ENCODE measurements at regions not wholly inside any gene's neighbourhood (a gene's known extent, or its start where the extent isn't known, plus 50 kb on each side); places are given as distances from the start of the nearest gene placed in this dataset.

GRCh38 chr7:54643064-54643463 is 100.9 kb downstream of the VSTM2A start:
- TF ChIP-seq CHD4 (IDR thresholded peaks at IDR 0.05) (no peak), BCL3 (IDR thresholded peaks at IDR 0.05; ENCODE audit: borderline replicate concordance, insufficient read depth, low read depth, low read length, poor library complexity, severe bottlenecking) (no peak), ZNF622 (IDR thresholded peaks at IDR 0.05) (no peak), HDAC6 (IDR thresholded peaks at IDR 0.05; ENCODE audit: unreplicated experiment) (no peak), BMI1 (IDR thresholded peaks at IDR 0.05; ENCODE audit: borderline replicate concordance) (no peak), BACH1 (IDR thresholded peaks at IDR 0.05; ENCODE audit: borderline replicate concordance) (no peak), SMAD5 (IDR thresholded peaks at IDR 0.05; ENCODE audit: low read depth) (no peak)
- H3K79me2 ChIP-seq (ENCODE audit: control insufficient read depth, insufficient read depth, low read length) = no peaks in the 10 kb centered on the region
- no peak overlapping the region for H3K4me3 ChIP-seq
- WGBS (ENCODE audit: insufficient coverage, insufficient replicate concordance, low lambda C conversion rate, missing lambda C conversion rate) = 0% methylated on average over 6 of the region's 6 CpGs
- ChIA-PET RAD21 (ENCODE audit: unreplicated experiment) (no interaction called here), SMC1A (ENCODE audit: uncharacterized antibody, unreplicated experiment) (no interaction called here), CTCF (no interaction called here), POLR2A (no interaction called here)
- H3K9me3 ChIP-seq (replicated peaks; ENCODE audit: control insufficient read depth, insufficient read depth, low read length) = no peaks in the 10 kb centered on the region
- in situ Hi-C loops (cut with MboI) = no loop called here
- intact Hi-C loops (cut with micrococcal nuclease; ENCODE audit: unreplicated experiment) = no loop called here
- FAIRE-seq (no peak), DNase-seq (ENCODE audit: low read depth, low spot score) (no peak), ATAC-seq (no peak)
- no peaks in the 10 kb centered on the region for H3K27me3 ChIP-seq (replicated peaks in 1 of 2; ENCODE audit: control insufficient read depth in 2 of 2, insufficient read depth in 2 of 2, low read length in 1 of 2)
- no peak overlapping the region for H3K4me2 ChIP-seq (ENCODE audit: control insufficient read depth, insufficient read depth)
- no peak overlapping the region for H2AFZ ChIP-seq (ENCODE audit: control insufficient read depth, low read depth, low read length)
- H3K4me1 ChIP-seq (ENCODE audit: control insufficient read depth, insufficient read depth, low read length) = no peaks in the 10 kb centered on the region
- no peak overlapping the region for H3K27ac ChIP-seq (ENCODE audit: control insufficient read depth, insufficient read depth)
- H3K9ac ChIP-seq (ENCODE audit: control insufficient read depth, insufficient read depth, low read length) = no peak overlapping the region
- no peaks in the 10 kb centered on the region for H3K36me3 ChIP-seq (ENCODE audit: control insufficient read depth in 2 of 2, insufficient read depth in 2 of 2, low read length in 1 of 2)
- BruUV-seq (replicated peaks) = no TSS peak
- H4K20me1 ChIP-seq (ENCODE audit: control insufficient read depth, insufficient read depth) = no peaks in the 10 kb centered on the region

GRCh38 chr7:54637712-54638396 is 95.7 kb downstream of the VSTM2A start:
- H3K4me3 ChIP-seq = no peak overlapping the region
- H3K27me3 ChIP-seq (replicated peaks in 1 of 2; ENCODE audit: control insufficient read depth in 2 of 2, insufficient read depth in 2 of 2, low read length in 1 of 2) = no peaks in the 10 kb centered on the region
- ChIA-PET SMC1A (ENCODE audit: uncharacterized antibody, unreplicated experiment) (no interaction called here), POLR2A (no interaction called here), CTCF (no interaction called here), RAD21 (ENCODE audit: unreplicated experiment) (no interaction called here)
- intact Hi-C loops (cut with micrococcal nuclease; ENCODE audit: unreplicated experiment) (no loop called here), in situ Hi-C loops (cut with MboI) (no loop called here)
- H4K20me1 ChIP-seq (ENCODE audit: control insufficient read depth, insufficient read depth) = no peaks in the 10 kb centered on the region
- no peaks in the 10 kb centered on the region for H3K36me3 ChIP-seq (ENCODE audit: control insufficient read depth in 2 of 2, insufficient read depth in 2 of 2, low read length in 1 of 2)
- no peak overlapping the region for H3K27ac ChIP-seq (ENCODE audit: control insufficient read depth, insufficient read depth)
- FAIRE-seq (no peak), DNase-seq (ENCODE audit: low read depth, low spot score) (no peak), ATAC-seq (no peak)
- 22% methylated on average over 6 of the region's 6 CpGs for WGBS (ENCODE audit: insufficient coverage, insufficient replicate concordance, low lambda C conversion rate, missing lambda C conversion rate)
- H2AFZ ChIP-seq (ENCODE audit: control insufficient read depth, low read depth, low read length) = no peak overlapping the region
- no peaks in the 10 kb centered on the region for H3K9me3 ChIP-seq (replicated peaks; ENCODE audit: control insufficient read depth, insufficient read depth, low read length)
- no TSS peak for BruUV-seq (replicated peaks)
- no peak overlapping the region for H3K9ac ChIP-seq (ENCODE audit: control insufficient read depth, insufficient read depth, low read length)
- no peak overlapping the region for H3K4me2 ChIP-seq (ENCODE audit: control insufficient read depth, insufficient read depth)
- H3K4me1 ChIP-seq (ENCODE audit: control insufficient read depth, insufficient read depth, low read length) = no peaks in the 10 kb centered on the region
- H3K79me2 ChIP-seq (ENCODE audit: control insufficient read depth, insufficient read depth, low read length) = no peaks in the 10 kb centered on the region
- TF ChIP-seq ZNF207 (IDR thresholded peaks at IDR 0.05; ENCODE audit: borderline replicate concordance) (no peak), NRF1 (conservative IDR thresholded peaks at IDR 0.05; ENCODE audit: low read depth, low read length) (no peak), CUX1 (IDR thresholded peaks at IDR 0.05; ENCODE audit: insufficient replicate concordance, low read depth, low read length) (no peak), POLR2AphosphoS5 (IDR thresholded peaks at IDR 0.05; ENCODE audit: low read length) (no peak)

All from GM12878 (cell line).